ENCODE measurements at regions not wholly inside any gene's neighbourhood (a gene's known extent, or its start where the extent isn't known, plus 50 kb on each side); places are given as distances from the start of the nearest gene placed in this dataset.

DNA sequence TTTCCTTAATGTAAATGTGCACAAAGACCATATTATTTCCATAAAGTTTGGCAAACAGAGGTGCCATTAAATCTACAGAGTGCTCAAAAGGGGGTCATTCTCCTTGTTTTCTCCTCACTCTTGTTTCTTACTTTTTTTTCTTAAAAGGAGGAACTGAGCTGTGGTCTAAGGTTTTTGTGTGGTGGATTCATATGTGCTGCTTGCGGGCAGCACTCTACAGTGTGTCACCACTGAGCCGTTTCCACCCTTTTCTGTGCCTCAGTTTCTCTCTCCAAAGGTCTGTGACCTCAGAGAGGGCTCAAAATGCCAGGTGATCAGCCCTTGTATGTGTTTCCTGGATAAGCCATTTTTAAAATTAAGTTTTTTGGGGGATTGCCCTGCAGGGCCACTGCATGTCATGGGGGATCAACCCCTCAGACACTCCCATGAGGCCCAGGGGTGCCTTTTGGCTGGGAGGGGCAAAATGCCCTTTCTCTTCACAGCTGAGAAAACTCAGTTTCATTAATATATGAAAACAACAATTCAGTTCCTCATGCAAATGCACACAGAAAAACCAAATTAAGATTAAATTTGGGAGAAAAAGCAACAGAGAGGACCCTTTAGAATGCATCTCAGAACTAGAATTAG is 56.9 kb upstream of the VOPP1 start:
- no peak for TF ChIP-seq POLR2A (IDR thresholded peaks at IDR 0.05)
- TF ChIP-seq, protein P1, sequence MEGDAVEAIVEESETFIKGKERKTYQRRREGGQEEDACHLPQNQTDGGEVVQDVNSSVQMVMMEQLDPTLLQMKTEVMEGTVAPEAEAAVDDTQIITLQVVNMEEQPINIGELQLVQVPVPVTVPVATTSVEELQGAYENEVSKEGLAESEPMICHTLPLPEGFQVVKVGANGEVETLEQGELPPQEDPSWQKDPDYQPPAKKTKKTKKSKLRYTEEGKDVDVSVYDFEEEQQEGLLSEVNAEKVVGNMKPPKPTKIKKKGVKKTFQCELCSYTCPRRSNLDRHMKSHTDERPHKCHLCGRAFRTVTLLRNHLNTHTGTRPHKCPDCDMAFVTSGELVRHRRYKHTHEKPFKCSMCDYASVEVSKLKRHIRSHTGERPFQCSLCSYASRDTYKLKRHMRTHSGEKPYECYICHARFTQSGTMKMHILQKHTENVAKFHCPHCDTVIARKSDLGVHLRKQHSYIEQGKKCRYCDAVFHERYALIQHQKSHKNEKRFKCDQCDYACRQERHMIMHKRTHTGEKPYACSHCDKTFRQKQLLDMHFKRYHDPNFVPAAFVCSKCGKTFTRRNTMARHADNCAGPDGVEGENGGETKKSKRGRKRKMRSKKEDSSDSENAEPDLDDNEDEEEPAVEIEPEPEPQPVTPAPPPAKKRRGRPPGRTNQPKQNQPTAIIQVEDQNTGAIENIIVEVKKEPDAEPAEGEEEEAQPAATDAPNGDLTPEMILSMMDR (IDR thresholded peaks at IDR 0.05), result no peak

Data from breast epithelium (tissue), 3 donors.